ENCODE measurements at regions not wholly inside any gene's neighbourhood (a gene's known extent, or its start where the extent isn't known, plus 50 kb on each side); places are given as distances from the start of the nearest gene placed in this dataset.

GRCh38 chr7:25725451-25725850, 426.5 kb upstream of the NFE2L3 start:
- TF ChIP-seq REST (IDR thresholded peaks at IDR 0.05; ENCODE audit: borderline replicate concordance) (no peak), EP300 (conservative IDR thresholded peaks at IDR 0.05; ENCODE audit: poor library complexity, severe bottlenecking) (no peak), CTCF (IDR thresholded peaks at IDR 0.05; ENCODE audit: poor library complexity, severe bottlenecking) (no peak), MXI1 (conservative IDR thresholded peaks at IDR 0.05; ENCODE audit: poor library complexity, severe bottlenecking) (no peak), SMC3 (conservative IDR thresholded peaks at IDR 0.05; ENCODE audit: poor library complexity) (no peak), EZH2 (IDR thresholded peaks at IDR 0.05; ENCODE audit: borderline replicate concordance, insufficient read depth, low read length, poor library complexity, severe bottlenecking) (no peak), RAD21 (conservative IDR thresholded peaks at IDR 0.05) (no peak), TAF1 (IDR thresholded peaks at IDR 0.05; ENCODE audit: low read depth) (no peak), POLR2AphosphoS5 (IDR thresholded peaks at IDR 0.05) (no peak)
- H3F3A ChIP-seq (ENCODE audit: insufficient read depth, low read length, poor library complexity, severe bottlenecking) = no peaks in the 10 kb centered on the region
- H3K79me2 ChIP-seq (replicated peaks; ENCODE audit: insufficient read depth, low read length) = no peaks in the 10 kb centered on the region
- H3K9ac ChIP-seq (ENCODE audit: low read length) = no peak overlapping the region
- H3K4me3 ChIP-seq (ENCODE audit: low read length) = no peak overlapping the region
- no peak overlapping the region for H3K27ac ChIP-seq (ENCODE audit: low read length)
- no peaks in the 10 kb centered on the region for H4K20me1 ChIP-seq (ENCODE audit: insufficient read depth)
- no peaks in the 10 kb centered on the region for H3K36me3 ChIP-seq (ENCODE audit: insufficient read depth, low read length)
- no peaks in the 10 kb centered on the region for H3K9me2 ChIP-seq (ENCODE audit: insufficient read depth, low read length)
- H3K27me3 ChIP-seq (ENCODE audit: insufficient read depth, low read depth, low read length) = no peaks in the 10 kb centered on the region
- H2AFZ ChIP-seq (ENCODE audit: low read depth, low read length) = no peak overlapping the region
- no peaks in the 10 kb centered on the region for H3K9me3 ChIP-seq (ENCODE audit: low read length)
- no peak overlapping the region for H3K4me2 ChIP-seq (ENCODE audit: low read length)

- no peak overlapping the region for H3K4me2 ChIP-seq (ENCODE audit: low read length)
- no peaks in the 10 kb centered on the region for H3K79me2 ChIP-seq (replicated peaks; ENCODE audit: insufficient read depth, low read length)
- H3K36me3 ChIP-seq (ENCODE audit: insufficient read depth, low read length) = no peaks in the 10 kb centered on the region
- TF ChIP-seq SMC3 (conservative IDR thresholded peaks at IDR 0.05; ENCODE audit: poor library complexity) (no peak), EP300 (conservative IDR thresholded peaks at IDR 0.05; ENCODE audit: poor library complexity, severe bottlenecking) (no peak), EZH2 (IDR thresholded peaks at IDR 0.05; ENCODE audit: borderline replicate concordance, insufficient read depth, low read length, poor library complexity, severe bottlenecking) (no peak), TAF1 (IDR thresholded peaks at IDR 0.05; ENCODE audit: low read depth) (no peak), RAD21 (conservative IDR thresholded peaks at IDR 0.05) (no peak), MXI1 (conservative IDR thresholded peaks at IDR 0.05; ENCODE audit: poor library complexity, severe bottlenecking) (no peak), CTCF (IDR thresholded peaks at IDR 0.05; ENCODE audit: poor library complexity, severe bottlenecking) (no peak), REST (IDR thresholded peaks at IDR 0.05; ENCODE audit: borderline replicate concordance) (no peak)
- no peak overlapping the region for H3K27ac ChIP-seq (ENCODE audit: low read length)
- no peaks in the 10 kb centered on the region for H3K9me2 ChIP-seq (ENCODE audit: insufficient read depth, low read length)
- H4K20me1 ChIP-seq (ENCODE audit: insufficient read depth) = no peaks in the 10 kb centered on the region
- no peak overlapping the region for H3K4me3 ChIP-seq (ENCODE audit: low read length)
- no peaks in the 10 kb centered on the region for H3F3A ChIP-seq (ENCODE audit: insufficient read depth, low read length, poor library complexity, severe bottlenecking)
- H2AFZ ChIP-seq (ENCODE audit: low read depth, low read length) = no peak overlapping the region
- no peak overlapping the region for H3K9ac ChIP-seq (ENCODE audit: low read length)
- no peaks in the 10 kb centered on the region for H3K27me3 ChIP-seq (ENCODE audit: insufficient read depth, low read depth, low read length)
- no peaks in the 10 kb centered on the region for H3K9me3 ChIP-seq (ENCODE audit: low read length)
Measured at GRCh38 chr7:25726170-25726780, 425.7 kb upstream of the NFE2L3 start.

Measured in neural cell (in vitro differentiated cells).